Endothelial cell of umbilical vein (primary cell): ENCODE measurements at regions not wholly inside any gene's neighbourhood (a gene's known extent, or its start where the extent isn't known, plus 50 kb on each side); places are given as distances from the start of the nearest gene placed in this dataset.

Source experiments
- BruUV-seq: library from RNA; stranded (reverse); fragments of 400-500 nt; replicated peaks from 2 replicates; lab custom pipeline; 2021; lab: Mats Ljungman, UMichigan
- CTCF ChIA-PET: fragments of 300-600, 350-600 bp; sonication (Branson Sonifier 250); formaldehyde crosslinking; loops from one replicate; lab custom pipeline; 2021; ENCODE audit warnings: antibody characterized with exemption, inconsistent platforms; lab: Charles Lee
- POLR2A ChIA-PET: fragments of 300-600, 350-600 bp; sonication (Branson Sonifier 250); formaldehyde crosslinking; loops from one replicate; lab custom pipeline; 2021; ENCODE audit warnings: antibody characterized with exemption, inconsistent platforms; lab: Charles Lee
- DNase-seq: peaks from one replicate; pipeline ENCODE4 v3.0.0-alpha.2; 2011; ENCODE audit warnings: low read depth, low spot score
- FAIRE-seq: peaks from 2 replicates; lab custom pipeline; 2011; peaks lifted over from hg19 to GRCh38; lab: Jason Lieb, UNC
- H2AFZ ChIP-seq: 2 replicates; pipeline ENCODE4 v1.6.0; 2012; ENCODE audit warnings: low read depth, low read length, control low read depth, inconsistent platforms
- H3K27ac ChIP-seq: 2 replicates; pipeline ENCODE4 v1.5.1; 2011; ENCODE audit warnings: low read depth, mild to moderate bottlenecking, control low read depth, low read length, moderate library complexity; ENCODE audit not compliant: insufficient read depth
- H3K27me3 ChIP-seq, 2 experiments: 2 replicates each; pipeline versions ENCODE4 v1.6.0 to v1.6.1; 2011; ENCODE audit warnings: low read length in 2 of 2, mixed read lengths in 1 of 2; ENCODE audit not compliant: control insufficient read depth in 2 of 2, insufficient read depth in 2 of 2
- H3K36me3 ChIP-seq, 2 experiments: 2 replicates in 1 of 2; 3 replicates in 1 of 2; pipeline ENCODE4 v1.5.1; 2011; ENCODE audit warnings: low read length in 2 of 2, mild to moderate bottlenecking in 1 of 2, moderate library complexity in 1 of 2; ENCODE audit not compliant: control insufficient read depth in 2 of 2, insufficient read depth in 2 of 2; ENCODE audit errors: extremely low read depth in 1 of 2
- H3K4me1 ChIP-seq: 3 replicates; pipeline ENCODE4 v1.5.1; 2011; ENCODE audit warnings: mild to moderate bottlenecking, low read length; ENCODE audit not compliant: control insufficient read depth, insufficient read depth; ENCODE audit errors: extremely low read depth
- H3K4me2 ChIP-seq: 2 replicates; pipeline ENCODE4 v1.6.1; 2011; ENCODE audit warnings: low read length, control low read depth, mixed read lengths; ENCODE audit not compliant: insufficient read depth
- H3K4me3 ChIP-seq, 3 experiments: fragments of 200-600 bp in 1 of 3; sonication (generic), shearing (Covaris generic) in 1 of 3; replicated peaks in 1 of 3; 2 replicates each; pipeline ENCODE4 v1.5.1; 2011 to 2016; ENCODE audit warnings: control low read depth in 3 of 3, low read length in 3 of 3, mild to moderate bottlenecking in 2 of 3, inconsistent platforms in 1 of 3, low read depth in 1 of 3, moderate library complexity in 1 of 3; ENCODE audit not compliant: insufficient read depth in 1 of 3
- H3K79me2 ChIP-seq: 2 replicates; pipeline ENCODE4 v1.6.0; 2012; ENCODE audit warnings: low read length, inconsistent platforms; ENCODE audit not compliant: control insufficient read depth, insufficient read depth
- H3K9ac ChIP-seq: replicated peaks from 2 replicates; pipeline ENCODE3; 2011; ENCODE audit warnings: low read length, control low read depth; ENCODE audit not compliant: insufficient read depth; ENCODE audit errors: extremely low read depth
- H3K9me1 ChIP-seq: replicated peaks from 3 replicates; pipeline ENCODE4 v1.6.0; 2011; ENCODE audit warnings: mild to moderate bottlenecking, low read length; ENCODE audit not compliant: control insufficient read depth, insufficient read depth; ENCODE audit errors: extremely low read depth
- H3K9me3 ChIP-seq: replicated peaks from 2 replicates; pipeline ENCODE4 v1.5.1; 2012; ENCODE audit warnings: low read length, inconsistent platforms; ENCODE audit not compliant: control insufficient read depth, insufficient read depth
- H4K20me1 ChIP-seq: replicated peaks from 2 replicates; pipeline ENCODE3; 2011; ENCODE audit warnings: mild to moderate bottlenecking, low read length; ENCODE audit not compliant: control insufficient read depth, insufficient read depth; ENCODE audit errors: extremely low read depth
- CTCF ChIP-seq, 2 donors: IDR thresholded peaks; 1 replicate in 1 of 2; 2 replicates in 1 of 2; pipeline ENCODE4 v1.5.1; 2011; ENCODE audit warnings: low read length in 2 of 2, mild to moderate bottlenecking in 2 of 2, moderate library complexity in 2 of 2, control low read depth in 1 of 2, inconsistent platforms in 1 of 2, low read depth in 1 of 2; ENCODE audit not compliant: insufficient read depth in 1 of 2; ENCODE audit errors: extremely low read depth in 1 of 2
- EZH2 ChIP-seq: IDR thresholded peaks from 2 replicates; pipeline ENCODE4 v1.6.1; 2012; ENCODE audit warnings: borderline replicate concordance, low read depth, mild to moderate bottlenecking, moderate library complexity, low read length, inconsistent platforms; ENCODE audit not compliant: severe bottlenecking
- FOS ChIP-seq: IDR thresholded peaks from 2 replicates; pipeline ENCODE4 v1.6.1; 2011; ENCODE audit warnings: mild to moderate bottlenecking, low read length, moderate library complexity, borderline replicate concordance; ENCODE audit not compliant: insufficient read depth
- GATA2 ChIP-seq: IDR thresholded peaks from 2 replicates; pipeline ENCODE4 v1.7.0; 2011; ENCODE audit warnings: low read depth, mild to moderate bottlenecking, moderate library complexity, mixed read lengths, low read length; ENCODE audit not compliant: insufficient read length, insufficient read depth
- JUN ChIP-seq: IDR thresholded peaks from 2 replicates; pipeline ENCODE4 v1.6.1; 2011; ENCODE audit warnings: borderline replicate concordance, low read depth; ENCODE audit not compliant: insufficient read length, insufficient read depth
- MAX ChIP-seq: IDR thresholded peaks from 2 replicates; pipeline ENCODE4 v1.6.1; 2011; ENCODE audit not compliant: insufficient read depth, insufficient read length
- MYC ChIP-seq: IDR thresholded peaks from one replicate; pipeline ENCODE4 v1.6.1; 2011; ENCODE audit warnings: mild to moderate bottlenecking, low read depth, low read length
- POLR2A ChIP-seq: IDR thresholded peaks from 2 replicates; pipeline ENCODE4 v1.6.1; 2012; ENCODE audit warnings: low read depth, mild to moderate bottlenecking, control low read depth, low read length
- POLR2AphosphoS5 ChIP-seq: IDR thresholded peaks from 2 replicates; pipeline ENCODE4 v1.6.1; 2012; ENCODE audit warnings: low read depth, mild to moderate bottlenecking, control low read depth, low read length, moderate library complexity; ENCODE audit not compliant: insufficient read depth
- dilution Hi-C: fragments of 300-500 bp; cut with MboI; formaldehyde crosslinking; loops from one replicate; pipeline ENCODE4 v1.15.0; 2019; ENCODE audit warnings: low sequenced_read_pairs; ENCODE audit not compliant: extremely low pct_ligation_motif_present
- intact Hi-C: fragments of 100-400 bp; cut with micrococcal nuclease; formaldehyde crosslinking; loops from one replicate; pipeline ENCODE4 v1.10.0; 2022

- ChIA-PET CTCF (no interaction called here), POLR2A (no interaction called here)
- no TSS peak for BruUV-seq
- FAIRE-seq (no peak), DNase-seq (no peak)
- Histone ChIP-seq H3K4me1 (peaks cover 20% of the 10 kb centered on the region), H2AFZ (no peak overlapping the region), H3K4me2 (no peak overlapping the region), H3K79me2 (no peaks in the 10 kb centered on the region), H4K20me1 (no peaks in the 10 kb centered on the region), H3K36me3 (no peaks in the 10 kb centered on the region), H3K9me1 (no peaks in the 10 kb centered on the region), H3K9ac (no peak overlapping the region), H3K27ac (no peak overlapping the region), H3K4me3 (no peak overlapping the region), H3K27me3 (no peaks in the 10 kb centered on the region), H3K9me3 (no peaks in the 10 kb centered on the region)
- TF ChIP-seq JUN (no peak), POLR2A (no peak), MYC (no peak), MAX (no peak), CTCF (IDR thresholded peaks at IDR 0.05; ENCODE audit: extremely low read depth in 1 of 2, insufficient read depth in 1 of 2, low read depth in 1 of 2, low read length in 2 of 2) (no peak), GATA2 (no peak), EZH2 (no peak), FOS (no peak), POLR2AphosphoS5 (no peak)
- intact Hi-C loops (loop anchor here (5.0 kb wide), 4 partner anchors 173 to 398 kb away; partner anchors contain the start of genes ERCC6L2 and FANCC), dilution Hi-C loops (no loop called here)
Observed at GRCh38 chr9:95629585-95629984, 112.8 kb upstream of the PTCH1 start.
